BLaER1 treated with 17β-estradiol and CSF1 and Interleukin-3, amounts not matched to agents 10 nM and 100 nM (cell line): ENCODE measurements at regions not wholly inside any gene's neighbourhood (a gene's known extent, or its start where the extent isn't known, plus 50 kb on each side); places are given as distances from the start of the nearest gene placed in this dataset.

Experiments used
- H3K27ac ChIP-seq, 11 experiments: shearing (Covaris generic); formaldehyde crosslinking; 2 replicates each; pipeline ENCODE4 v1.8.1; 2022
- H3K27me3 ChIP-seq, 11 experiments: shearing (Covaris generic); formaldehyde crosslinking; 2 replicates each; pipeline ENCODE4 v1.8.1; 2022
- H3K36me3 ChIP-seq, 11 experiments: shearing (Covaris generic); formaldehyde crosslinking; 2 replicates each; pipeline ENCODE4 v1.8.1; 2022
- H3K4me1 ChIP-seq, 10 experiments: shearing (Covaris generic); formaldehyde crosslinking; 2 replicates each; pipeline ENCODE4 v1.8.1; 2022
- H3K4me2 ChIP-seq, 11 experiments: shearing (Covaris generic); formaldehyde crosslinking; 2 replicates each; pipeline ENCODE4 v1.8.1; 2022
- H3K4me3 ChIP-seq, 10 experiments: shearing (Covaris generic); formaldehyde crosslinking; 2 replicates each; pipeline ENCODE4 v1.8.1; 2022
- H3K9ac ChIP-seq, 11 experiments: shearing (Covaris generic); formaldehyde crosslinking; 2 replicates each; pipeline ENCODE4 v1.8.1; 2022
- H3K9me3 ChIP-seq, 11 experiments: shearing (Covaris generic); formaldehyde crosslinking; replicated peaks in 1 of 11; 2 replicates each; pipeline ENCODE4 v1.8.1; 2022
- H4K20me1 ChIP-seq, 11 experiments: shearing (Covaris generic); formaldehyde crosslinking; 2 replicates each; pipeline ENCODE4 v1.8.1; 2022
- Cebpa-rat ChIP-seq, 11 experiments: shearing (Covaris generic); IDR thresholded peaks; 2 replicates each; pipeline ENCODE4 v1.8.1; 2022

DNA sequence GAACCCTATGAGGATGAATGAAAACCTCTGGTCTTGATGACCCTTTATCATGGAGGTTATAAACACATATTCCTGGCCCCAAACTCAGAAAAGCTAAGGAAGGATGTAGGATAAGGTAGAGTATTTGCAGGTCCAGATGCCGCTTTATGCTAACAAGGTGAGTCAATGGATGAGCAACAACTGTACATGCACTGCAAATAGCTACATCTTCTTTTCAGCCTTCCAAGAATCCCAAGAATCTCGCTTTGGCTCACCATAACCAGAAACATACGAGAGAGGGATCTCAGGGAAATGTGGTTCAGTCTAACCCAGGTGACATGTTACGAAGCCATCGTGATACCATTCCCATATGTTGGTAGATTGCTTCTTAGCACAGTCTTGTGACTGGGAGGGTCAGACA, 152.3 kb upstream of the ANKH start:
- no peak for TF ChIP-seq Cebpa-rat (IDR thresholded peaks at IDR 0.05)
- H3K4me1 ChIP-seq, result peaks cover 0 to 3% (median 0%) of the 10 kb centered on the region in 10 experiments; a peak in 1 of 20 replicates
- peaks cover 0 to 12% (median 0%) of the 10 kb centered on the region in 11 experiments; a peak in 4 of 22 replicates for H3K9me3 ChIP-seq
- H3K4me2 ChIP-seq, result no peak overlapping the region
- H3K36me3 ChIP-seq, result no peaks in the 10 kb centered on the region
- no peaks in the 10 kb centered on the region for H4K20me1 ChIP-seq
- no peaks in the 10 kb centered on the region for H3K27me3 ChIP-seq
- no peak overlapping the region for H3K9ac ChIP-seq
- no peak overlapping the region for H3K27ac ChIP-seq
- H3K4me3 ChIP-seq, result no peak overlapping the region

DNA sequence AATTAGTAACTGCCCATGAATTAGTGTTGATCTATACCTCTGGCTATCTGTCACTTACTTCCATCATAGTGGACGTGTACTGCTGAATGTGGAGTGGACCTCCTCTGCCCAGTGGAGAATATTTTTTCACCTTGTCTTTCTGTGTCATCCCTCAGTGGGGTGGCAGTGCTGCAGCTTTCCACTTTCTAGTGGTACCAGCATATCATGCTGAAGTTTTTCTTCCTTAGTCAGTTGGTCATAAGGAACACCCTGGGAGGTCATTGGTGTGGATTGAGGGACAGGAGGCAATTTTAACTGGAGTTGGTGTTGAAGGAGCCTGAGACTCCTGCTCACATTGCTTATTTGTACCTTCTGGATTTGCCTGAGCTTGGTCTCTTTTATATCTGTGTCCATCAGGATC, 151.7 kb upstream of the ANKH start:
- no peak for TF ChIP-seq Cebpa-rat (IDR thresholded peaks at IDR 0.05)
- peaks cover 0 to 3% (median 0%) of the 10 kb centered on the region in 10 experiments; a peak in 1 of 20 replicates for H3K4me1 ChIP-seq
- no peak overlapping the region for H3K27ac ChIP-seq
- H3K9ac ChIP-seq, result no peak overlapping the region
- H4K20me1 ChIP-seq, result no peaks in the 10 kb centered on the region
- H3K36me3 ChIP-seq, result no peaks in the 10 kb centered on the region
- H3K27me3 ChIP-seq, result no peaks in the 10 kb centered on the region
- no peak overlapping the region for H3K4me3 ChIP-seq
- H3K4me2 ChIP-seq, result no peak overlapping the region
- peaks cover 0 to 8% (median 0%) of the 10 kb centered on the region in 11 experiments; a peak in 4 of 22 replicates for H3K9me3 ChIP-seq

DNA sequence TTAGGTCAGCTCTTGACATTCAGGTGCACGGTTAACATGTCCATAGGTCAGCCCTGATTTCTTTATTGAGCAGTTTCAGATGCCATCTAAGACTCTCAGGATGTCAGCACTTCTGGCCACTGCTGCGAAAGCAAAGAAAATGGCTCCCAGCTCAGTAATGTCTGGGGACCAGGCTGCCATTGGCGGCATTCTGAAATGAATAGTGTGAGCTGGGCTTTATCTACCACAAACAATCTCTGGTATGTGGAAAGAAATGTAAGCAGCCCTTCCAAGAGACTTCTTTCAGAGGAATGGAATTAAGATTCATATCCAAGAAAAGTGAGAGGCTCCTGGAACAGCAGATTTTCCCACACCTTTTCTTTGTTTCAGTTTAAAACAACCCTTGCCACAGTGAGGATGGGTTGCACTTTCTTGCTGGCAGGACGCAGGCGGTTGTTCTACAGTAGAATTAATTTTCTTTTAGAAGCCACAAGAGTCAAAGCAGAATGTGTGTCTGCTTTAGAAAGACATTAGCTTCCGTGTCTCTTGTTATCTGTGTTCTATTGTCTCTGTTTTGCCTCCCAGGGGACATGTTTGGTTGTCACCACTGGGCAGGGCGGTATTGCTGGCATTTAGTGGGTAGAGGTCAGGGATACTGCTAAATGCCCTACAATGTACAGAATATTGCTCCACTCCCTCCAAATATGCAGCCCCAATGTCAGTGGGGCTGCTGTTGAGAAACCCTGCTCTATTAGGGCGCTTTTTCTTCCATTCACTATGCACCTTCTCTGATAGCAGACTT, 149.9 kb upstream of the ANKH start:
- H3K27me3 ChIP-seq, result no peaks in the 10 kb centered on the region
- no peaks in the 10 kb centered on the region for H3K36me3 ChIP-seq
- no peaks in the 10 kb centered on the region for H4K20me1 ChIP-seq
- H3K4me3 ChIP-seq, result no peak overlapping the region
- no peak overlapping the region for H3K4me2 ChIP-seq
- no peak overlapping the region for H3K9ac ChIP-seq
- H3K4me1 ChIP-seq, result peaks cover 0 to 3% (median 0%) of the 10 kb centered on the region in 10 experiments; a peak in 1 of 20 replicates
- TF ChIP-seq Cebpa-rat (IDR thresholded peaks at IDR 0.05), result no peak
- no peak overlapping the region for H3K27ac ChIP-seq
- peaks cover 0 to 18% (median 7%) of the 10 kb centered on the region in 11 experiments; a peak in 10 of 22 replicates for H3K9me3 ChIP-seq

- H3K27me3 ChIP-seq, result no peaks in the 10 kb centered on the region
- H3K36me3 ChIP-seq, result no peaks in the 10 kb centered on the region
- TF ChIP-seq Cebpa-rat (IDR thresholded peaks at IDR 0.05), result no peak
- H3K4me2 ChIP-seq, result no peak overlapping the region
- H3K9ac ChIP-seq, result no peak overlapping the region
- peaks cover 0 to 3% (median 0%) of the 10 kb centered on the region in 10 experiments; a peak in 1 of 20 replicates for H3K4me1 ChIP-seq
- peaks cover 0 to 18% (median 7%) of the 10 kb centered on the region in 11 experiments; a peak in 10 of 22 replicates for H3K9me3 ChIP-seq
- no peaks in the 10 kb centered on the region for H4K20me1 ChIP-seq
- H3K27ac ChIP-seq, result no peak overlapping the region
- no peak overlapping the region for H3K4me3 ChIP-seq
These were observed 149.2 kb upstream of the ANKH start for GRCh38 chr5:15020736-15021135.

DNA sequence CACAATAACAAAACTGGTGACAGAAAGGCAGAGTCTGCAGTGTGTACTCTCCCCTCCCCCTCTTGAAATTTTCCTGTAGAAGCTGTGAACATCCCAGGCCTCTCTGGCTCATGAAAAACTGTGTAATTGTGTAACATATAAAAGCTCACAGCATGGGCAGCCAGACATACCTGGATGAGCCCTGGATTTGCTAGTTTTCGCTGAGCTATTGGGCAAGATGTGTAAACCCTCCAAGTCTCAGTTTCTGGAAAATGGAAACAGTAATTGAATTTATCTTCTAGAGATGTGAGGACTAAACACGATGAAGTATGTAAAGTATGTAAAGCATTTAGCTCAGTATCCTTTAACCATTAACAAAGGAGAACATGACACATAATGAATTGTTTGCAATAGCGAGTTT, 143.2 kb upstream of the ANKH start:
- Histone ChIP-seq H3K4me2 (no peak overlapping the region), H3K4me3 (no peak overlapping the region), H3K9me3 (peaks cover 0 to 18% (median 7%) of the 10 kb centered on the region in 11 experiments; a peak in 10 of 22 replicates), H3K4me1 (no peaks in the 10 kb centered on the region), H3K27ac (no peak overlapping the region), H3K36me3 (no peaks in the 10 kb centered on the region), H4K20me1 (no peaks in the 10 kb centered on the region), H3K27me3 (no peaks in the 10 kb centered on the region), H3K9ac (no peak overlapping the region)
- TF ChIP-seq Cebpa-rat (IDR thresholded peaks at IDR 0.05), result no peak

DNA sequence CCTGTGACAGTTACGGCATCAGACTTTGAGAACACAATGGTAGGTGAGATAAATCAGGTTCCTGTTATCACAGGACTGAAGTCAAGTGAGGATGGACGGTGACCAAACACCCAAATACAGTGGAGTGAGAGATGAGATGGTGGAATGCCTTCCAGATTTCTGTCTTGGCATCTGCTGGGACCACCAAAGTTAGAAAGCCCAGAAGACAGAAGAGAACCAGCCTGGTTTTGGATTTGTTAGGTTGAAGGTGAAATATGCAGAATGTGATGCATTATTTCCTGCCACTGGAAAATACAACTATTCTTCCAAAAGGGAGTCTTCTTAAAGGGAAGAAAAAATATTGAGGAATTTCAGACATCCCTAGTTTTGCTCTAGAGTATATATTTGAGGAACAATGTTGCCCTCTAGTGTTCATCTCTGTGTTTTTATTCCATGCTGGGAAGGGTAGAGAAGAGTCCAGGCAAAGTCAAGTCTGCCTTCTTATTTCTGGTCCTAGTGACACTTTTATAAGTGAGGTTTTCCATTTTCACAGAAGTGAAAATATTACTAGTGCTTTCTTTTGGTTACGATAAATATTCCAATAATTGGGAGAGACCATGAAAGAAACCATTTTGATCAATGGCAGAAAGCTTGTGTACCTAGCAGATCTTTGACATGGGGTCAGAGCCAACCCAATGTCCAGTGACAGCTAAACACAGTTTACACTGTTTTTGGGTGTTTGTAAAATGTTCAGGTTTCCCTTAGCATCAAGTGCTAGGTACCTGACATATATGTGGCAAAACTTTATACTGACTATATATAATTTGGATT, 142.3 kb upstream of the ANKH start:
- H3K27ac ChIP-seq, result no peak overlapping the region
- peaks cover 0 to 18% (median 7%) of the 10 kb centered on the region in 11 experiments; a peak in 10 of 22 replicates for H3K9me3 ChIP-seq
- H3K27me3 ChIP-seq, result no peaks in the 10 kb centered on the region
- H3K4me1 ChIP-seq, result peaks cover 0 to 9% (median 2%) of the 10 kb centered on the region in 10 experiments; a peak in 8 of 20 replicates
- TF ChIP-seq Cebpa-rat (IDR thresholded peaks at IDR 0.05), result no peak
- no peak overlapping the region for H3K4me2 ChIP-seq
- H4K20me1 ChIP-seq, result no peaks in the 10 kb centered on the region
- no peak overlapping the region for H3K9ac ChIP-seq
- H3K4me3 ChIP-seq, result no peak overlapping the region
- no peaks in the 10 kb centered on the region for H3K36me3 ChIP-seq

DNA sequence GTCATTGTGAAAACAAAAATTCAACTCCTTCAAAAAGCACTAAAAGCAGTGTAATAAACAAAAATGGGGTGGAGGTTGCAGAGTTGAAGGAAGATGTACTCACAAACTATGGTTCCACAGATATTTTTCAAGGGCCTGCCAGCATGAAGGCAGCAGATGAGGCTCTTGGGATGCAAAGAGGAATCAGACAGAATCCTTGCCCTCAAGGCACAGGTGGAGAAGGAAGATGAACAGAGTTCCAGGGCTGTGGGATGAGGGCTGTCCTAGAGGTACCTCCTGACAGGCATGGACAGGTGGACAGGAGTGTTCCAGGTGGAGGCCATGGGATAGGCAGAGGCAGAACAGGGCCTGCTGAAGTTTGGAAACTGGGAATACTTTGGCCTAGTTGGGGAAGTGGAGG, 140.5 kb upstream of the ANKH start:
- Histone ChIP-seq H3K9ac (no peak overlapping the region), H3K4me1 (peaks cover 0 to 15% (median 6%) of the 10 kb centered on the region in 10 experiments; a peak in 10 of 20 replicates), H3K4me3 (no peak overlapping the region), H3K36me3 (no peaks in the 10 kb centered on the region), H3K27me3 (no peaks in the 10 kb centered on the region), H3K27ac (no peak overlapping the region), H4K20me1 (no peaks in the 10 kb centered on the region), H3K4me2 (no peak overlapping the region), H3K9me3 (peaks cover 0 to 3% (median 2%) of the 10 kb centered on the region in 11 experiments; a peak in 8 of 22 replicates)
- TF ChIP-seq Cebpa-rat (IDR thresholded peaks at IDR 0.05), result no peak

- peaks cover 0 to 15% (median 6%) of the 10 kb centered on the region in 10 experiments; a peak in 10 of 20 replicates for H3K4me1 ChIP-seq
- TF ChIP-seq Cebpa-rat (IDR thresholded peaks at IDR 0.05), result no peak
- no peaks in the 10 kb centered on the region for H3K27me3 ChIP-seq
- H3K9ac ChIP-seq, result no peak overlapping the region
- no peaks in the 10 kb centered on the region for H3K9me3 ChIP-seq
- no peaks in the 10 kb centered on the region for H3K36me3 ChIP-seq
- no peak overlapping the region for H3K4me3 ChIP-seq
- no peak overlapping the region for H3K4me2 ChIP-seq
- H3K27ac ChIP-seq, result no peak overlapping the region
- H4K20me1 ChIP-seq, result no peaks in the 10 kb centered on the region
These were observed 139.4 kb upstream of the ANKH start for GRCh38 chr5:15010936-15011335.

DNA sequence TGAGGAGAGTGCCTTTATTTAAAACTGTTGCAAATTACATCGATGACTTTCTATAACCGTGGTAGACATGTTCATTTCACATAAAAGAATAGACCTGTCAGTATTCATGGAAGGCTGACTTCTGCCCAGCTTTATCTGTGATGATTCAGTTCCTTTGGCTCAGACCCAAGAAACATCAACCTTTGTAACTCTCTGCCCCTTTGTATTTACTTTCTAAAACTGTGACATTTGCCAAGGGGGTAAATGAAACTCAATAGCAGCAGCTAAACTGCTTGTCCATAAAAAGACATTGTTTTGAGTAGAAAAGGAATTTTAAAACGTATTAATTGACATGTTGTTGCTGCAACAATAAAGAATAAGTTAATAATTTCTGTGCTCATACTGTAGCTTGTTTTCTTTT, 137.8 kb upstream of the ANKH start:
- Histone ChIP-seq H3K9ac (no peak overlapping the region), H3K36me3 (no peaks in the 10 kb centered on the region), H3K27ac (no peak overlapping the region), H3K9me3 (no peaks in the 10 kb centered on the region), H3K27me3 (no peaks in the 10 kb centered on the region), H3K4me2 (0 out of 22 replicates have a peak overlapping the region, but pooled peaks of 1 of the 11 experiments have one; percentile 1), H4K20me1 (no peaks in the 10 kb centered on the region), H3K4me3 (no peak overlapping the region), H3K4me1 (peaks cover 0 to 15% (median 6%) of the 10 kb centered on the region in 10 experiments; a peak in 10 of 20 replicates)
- no peak for TF ChIP-seq Cebpa-rat (IDR thresholded peaks at IDR 0.05)
